SK-N-SH (cell line): ENCODE measurements at regions not wholly inside any gene's neighbourhood (a gene's known extent, or its start where the extent isn't known, plus 50 kb on each side); places are given as distances from the start of the nearest gene placed in this dataset.

Source experiments
- CTCF ChIA-PET: fragments of 300-600, 350-600 bp; formaldehyde crosslinking; extraction: SDS; loops from one replicate; lab custom pipeline; 2021; lab: Yijun Ruan, JAX
- POLR2A ChIA-PET: fragments of 350-600 bp; sonication (Branson Sonifier 250); formaldehyde crosslinking; extraction: SDS; loops from one replicate; lab custom pipeline; 2020; ENCODE audit warnings: antibody characterized with exemption, inconsistent platforms; lab: Yijun Ruan, JAX
- DNase-seq: peaks from one replicate; pipeline ENCODE4 v3.0.0; 2012
- H2AFZ ChIP-seq: fragments of 200-600 bp; sonication (generic); 2 replicates; pipeline ENCODE4 v1.8.1; 2016; ENCODE audit warnings: antibody characterized with exemption, mild to moderate bottlenecking, low read depth
- H3F3A ChIP-seq: fragments of 200-600 bp; sonication (generic); replicated peaks from 2 replicates; pipeline ENCODE3; 2016; ENCODE audit warnings: antibody characterized with exemption, mild to moderate bottlenecking; ENCODE audit not compliant: insufficient read depth
- H3K27ac ChIP-seq, 2 experiments: fragments of 200-500 bp in 1 of 2; fragments of 200-600 bp in 1 of 2; sonication (Bioruptor generic) in 1 of 2; sonication (generic), shearing (Covaris generic) in 1 of 2; 2 replicates each; pipeline versions ENCODE4 v1.5.1 to v1.6.1; 2014 to 2016; ENCODE audit warnings: low read depth in 2 of 2, inconsistent platforms in 1 of 2, low read length in 1 of 2, mild to moderate bottlenecking in 1 of 2, mixed read lengths in 1 of 2
- H3K27me3 ChIP-seq: fragments of 200-600 bp; sonication (generic), shearing (Covaris generic); 2 replicates; pipeline ENCODE4 v1.6.1; 2016; ENCODE audit warnings: mixed run types; ENCODE audit not compliant: insufficient read depth
- H3K36me3 ChIP-seq, 2 experiments: fragments of 200-500 bp in 1 of 2; fragments of 200-600 bp in 1 of 2; sonication (Bioruptor generic) in 1 of 2; sonication (generic) in 1 of 2; replicated peaks in 1 of 2; 2 replicates each; pipeline versions ENCODE3 to v1.5.1; 2014 to 2016; ENCODE audit warnings: low read length in 1 of 2, mild to moderate bottlenecking in 1 of 2; ENCODE audit not compliant: insufficient read depth in 2 of 2, control insufficient read depth in 1 of 2
- H3K4me1 ChIP-seq, 2 experiments: fragments of 200-500 bp in 1 of 2; fragments of 200-600 bp in 1 of 2; sonication (Bioruptor generic) in 1 of 2; sonication (generic), shearing (Covaris generic) in 1 of 2; 2 replicates each; pipeline versions ENCODE4 v1.5.1 to v1.6.1; 2014 to 2016; ENCODE audit warnings: low read depth in 1 of 2, low read length in 1 of 2, mixed run types in 1 of 2; ENCODE audit not compliant: insufficient read depth in 2 of 2, control insufficient read depth in 1 of 2
- H3K4me2 ChIP-seq: fragments of 200-600 bp; sonication (generic), shearing (Covaris generic); 2 replicates; pipeline ENCODE4 v1.6.1; 2017; ENCODE audit warnings: mixed run types
- H3K4me3 ChIP-seq, 2 experiments: fragments of 200-500 bp in 1 of 2; fragments of 200-600 bp in 1 of 2; sonication (Bioruptor generic) in 1 of 2; sonication (generic), shearing (Covaris generic) in 1 of 2; 2 replicates each; pipeline versions ENCODE4 v1.5.1 to v1.8.1; 2014 to 2016; ENCODE audit warnings: low read depth in 2 of 2, inconsistent platforms in 1 of 2, low read length in 1 of 2, mild to moderate bottlenecking in 1 of 2, mixed read lengths in 1 of 2, moderate library complexity in 1 of 2
- H3K79me2 ChIP-seq: fragments of 200-600 bp; sonication (generic); 2 replicates; pipeline ENCODE4 v1.8.1; 2017; ENCODE audit warnings: mild to moderate bottlenecking; ENCODE audit not compliant: insufficient read depth
- H3K9ac ChIP-seq: fragments of 200-600 bp; sonication (generic); 2 replicates; pipeline ENCODE4 v1.6.1; 2017; ENCODE audit warnings: mixed run types
- H3K9me2 ChIP-seq: fragments of 200-600 bp; sonication (generic); 2 replicates; pipeline ENCODE4 v1.6.1; 2017; ENCODE audit warnings: mixed run types
- H3K9me3 ChIP-seq: fragments of 200-600 bp; sonication (generic); 2 replicates; pipeline ENCODE4 v1.6.1; 2017; ENCODE audit warnings: mixed run types, mild to moderate bottlenecking, moderate library complexity
- H4K20me1 ChIP-seq: fragments of 200-600 bp; sonication (generic); 2 replicates; pipeline ENCODE4 v1.6.1; 2017; ENCODE audit warnings: mild to moderate bottlenecking, mixed run types; ENCODE audit not compliant: insufficient read depth
- CHD2 ChIP-seq: fragments of 150-350 bp; IDR thresholded peaks from 2 replicates; pipeline ENCODE4 v1.6.1; 2018; ENCODE audit warnings: low read length; ENCODE audit not compliant: partially characterized antibody
- EP300 ChIP-seq, 2 experiments: IDR thresholded peaks; 2 replicates each; pipeline versions ENCODE4 v1.4.0 to v1.6.1; 2012; ENCODE audit warnings: borderline replicate concordance in 1 of 2, low read depth in 1 of 2, low read length in 1 of 2
- JUND ChIP-seq: IDR thresholded peaks from 2 replicates; pipeline ENCODE4 v1.4.0; 2012
- RXRA ChIP-seq: IDR thresholded peaks from 2 replicates; pipeline ENCODE4 v1.4.0; 2012; ENCODE audit warnings: low read depth, mild to moderate bottlenecking, borderline replicate concordance
- TAF1 ChIP-seq: IDR thresholded peaks from 2 replicates; pipeline ENCODE4 v1.6.1; 2012; ENCODE audit warnings: low read depth, mild to moderate bottlenecking, low read length, moderate library complexity, borderline replicate concordance
- TEAD4 ChIP-seq: IDR thresholded peaks from 2 replicates; pipeline ENCODE4 v1.4.0; 2012; ENCODE audit warnings: mild to moderate bottlenecking, borderline replicate concordance; ENCODE audit not compliant: insufficient read depth
- WGBS: methylation state at CpG from one replicate; pipeline ENCODE4 v1.1.6; 2017; ENCODE audit warnings: low lambda C conversion rate; 5-methylcytosine and 5-hydroxymethylcytosine counted together
- TF ChIP-seq, protein P1 (sequence below): IDR thresholded peaks from 2 replicates; pipeline ENCODE4 v1.4.0; 2012; ENCODE audit warnings: low read depth, borderline replicate concordance
- TF ChIP-seq, protein P2 (sequence below): fragments of 150-350 bp; IDR thresholded peaks from 2 replicates; pipeline ENCODE4 v1.6.1; 2016; ENCODE audit warnings: mild to moderate bottlenecking, low read depth, low read length
- TF ChIP-seq, protein P3 (sequence below): fragments of 150-350 bp; IDR thresholded peaks from 2 replicates; pipeline ENCODE4 v1.6.1; 2017; ENCODE audit warnings: antibody characterized with exemption, low read length, low read depth, borderline replicate concordance

GRCh38 chr2:13014783-13015182, 298.0 kb downstream of the TRIB2 start (continued):
- TF ChIP-seq, protein P1, sequence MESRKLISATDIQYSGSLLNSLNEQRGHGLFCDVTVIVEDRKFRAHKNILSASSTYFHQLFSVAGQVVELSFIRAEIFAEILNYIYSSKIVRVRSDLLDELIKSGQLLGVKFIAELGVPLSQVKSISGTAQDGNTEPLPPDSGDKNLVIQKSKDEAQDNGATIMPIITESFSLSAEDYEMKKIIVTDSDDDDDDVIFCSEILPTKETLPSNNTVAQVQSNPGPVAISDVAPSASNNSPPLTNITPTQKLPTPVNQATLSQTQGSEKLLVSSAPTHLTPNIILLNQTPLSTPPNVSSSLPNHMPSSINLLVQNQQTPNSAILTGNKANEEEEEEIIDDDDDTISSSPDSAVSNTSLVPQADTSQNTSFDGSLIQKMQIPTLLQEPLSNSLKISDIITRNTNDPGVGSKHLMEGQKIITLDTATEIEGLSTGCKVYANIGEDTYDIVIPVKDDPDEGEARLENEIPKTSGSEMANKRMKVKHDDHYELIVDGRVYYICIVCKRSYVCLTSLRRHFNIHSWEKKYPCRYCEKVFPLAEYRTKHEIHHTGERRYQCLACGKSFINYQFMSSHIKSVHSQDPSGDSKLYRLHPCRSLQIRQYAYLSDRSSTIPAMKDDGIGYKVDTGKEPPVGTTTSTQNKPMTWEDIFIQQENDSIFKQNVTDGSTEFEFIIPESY, result no peak
- TF ChIP-seq TAF1 (no peak), CHD2 (peak; percentile 93), JUND (no peak), RXRA (no peak), TEAD4 (peak; percentile 58; the same call in 1 of the 2 replicates)
- TF ChIP-seq, protein P2, sequence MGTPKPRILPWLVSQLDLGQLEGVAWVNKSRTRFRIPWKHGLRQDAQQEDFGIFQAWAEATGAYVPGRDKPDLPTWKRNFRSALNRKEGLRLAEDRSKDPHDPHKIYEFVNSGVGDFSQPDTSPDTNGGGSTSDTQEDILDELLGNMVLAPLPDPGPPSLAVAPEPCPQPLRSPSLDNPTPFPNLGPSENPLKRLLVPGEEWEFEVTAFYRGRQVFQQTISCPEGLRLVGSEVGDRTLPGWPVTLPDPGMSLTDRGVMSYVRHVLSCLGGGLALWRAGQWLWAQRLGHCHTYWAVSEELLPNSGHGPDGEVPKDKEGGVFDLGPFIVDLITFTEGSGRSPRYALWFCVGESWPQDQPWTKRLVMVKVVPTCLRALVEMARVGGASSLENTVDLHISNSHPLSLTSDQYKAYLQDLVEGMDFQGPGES, result no peak
- TF ChIP-seq, all 33 proteins: peak for 11

DNA sequence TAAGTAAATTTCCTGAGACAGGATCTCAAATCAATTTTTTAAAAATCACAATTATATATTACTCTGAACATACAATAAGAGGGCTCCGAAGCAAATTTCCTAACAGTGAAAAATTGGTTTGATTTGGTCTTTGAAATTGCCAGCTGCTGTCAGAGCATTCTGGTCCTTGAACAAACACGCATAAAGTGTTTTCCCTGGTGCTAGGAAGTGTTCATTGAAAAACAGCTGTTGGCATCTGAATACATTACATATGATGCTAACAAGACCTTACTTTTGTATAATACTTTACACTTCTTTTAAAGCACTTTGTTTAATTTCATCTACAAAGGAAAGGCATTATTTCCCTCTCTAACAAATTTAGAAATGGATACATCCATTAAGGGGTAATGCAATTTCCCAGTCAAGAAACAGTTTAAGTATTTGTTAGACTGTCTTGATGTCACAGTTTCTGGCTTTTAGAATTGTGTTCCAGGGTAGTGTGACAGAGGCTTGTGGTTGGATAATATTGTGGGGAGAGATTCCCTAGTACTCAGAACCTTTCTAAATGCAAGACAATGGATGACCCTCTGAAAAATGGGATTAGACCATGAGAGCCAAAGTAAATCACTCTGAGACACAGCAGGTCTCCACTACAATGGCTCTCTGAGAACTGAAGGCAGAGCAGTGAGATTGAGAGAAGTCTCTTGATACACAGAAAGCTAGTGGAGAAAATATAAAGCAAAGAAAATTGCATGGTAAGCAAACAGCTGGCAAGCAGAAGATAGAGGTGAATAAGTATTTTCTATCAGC, 299.0 kb downstream of the TRIB2 start:
- no peaks in the 10 kb centered on the region for H3F3A ChIP-seq
- POLR2A ChIA-PET, result interaction anchor here (1.0 kb wide), 1 partner anchor 283 kb away, joined by 3 read pairs; no protein-coding TSS in a partner anchor
- DNase-seq, result no peak
- H3K27me3 ChIP-seq, result peaks cover 5% of the 10 kb centered on the region
- no peaks in the 10 kb centered on the region for H3K9me2 ChIP-seq
- no peak overlapping the region for H3K4me3 ChIP-seq
- no peaks in the 10 kb centered on the region for H3K9me3 ChIP-seq
- no peak overlapping the region for H3K4me2 ChIP-seq
- H4K20me1 ChIP-seq, result no peaks in the 10 kb centered on the region
- peak overlapping the region in 1 of 2 experiments; percentile 62; a peak in 2 of 4 replicates for H3K27ac ChIP-seq
- no peaks in the 10 kb centered on the region for H3K79me2 ChIP-seq
- peaks cover 0 to 25% of the 10 kb centered on the region in 2 experiments; a peak in 2 of 4 replicates for H3K4me1 ChIP-seq
- no peak overlapping the region for H3K9ac ChIP-seq
- no peak overlapping the region for H2AFZ ChIP-seq
- TF ChIP-seq EP300 (IDR thresholded peaks at IDR 0.05; ENCODE audit: borderline replicate concordance in 1 of 2, low read depth in 1 of 2, low read length in 1 of 2), result 0 out of 4 replicates have a peak, but pooled peaks of 1 of the 2 experiments have one; percentile 29
- TF ChIP-seq, protein P3, sequence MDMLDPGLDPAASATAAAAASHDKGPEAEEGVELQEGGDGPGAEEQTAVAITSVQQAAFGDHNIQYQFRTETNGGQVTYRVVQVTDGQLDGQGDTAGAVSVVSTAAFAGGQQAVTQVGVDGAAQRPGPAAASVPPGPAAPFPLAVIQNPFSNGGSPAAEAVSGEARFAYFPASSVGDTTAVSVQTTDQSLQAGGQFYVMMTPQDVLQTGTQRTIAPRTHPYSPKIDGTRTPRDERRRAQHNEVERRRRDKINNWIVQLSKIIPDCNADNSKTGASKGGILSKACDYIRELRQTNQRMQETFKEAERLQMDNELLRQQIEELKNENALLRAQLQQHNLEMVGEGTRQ, result no peak
- H3K36me3 ChIP-seq, result no peaks in the 10 kb centered on the region
- WGBS, result 56% methylated on average over 2 of the region's 2 CpGs
- CTCF ChIA-PET, result interaction anchor here (1.4 to 5.6 kb wide), 5 partner anchors 9 to 299 kb away, joined by 3 to 54 read pairs (median 5); partner anchors contain the start of gene TRIB2
